Osteocyte (in vitro differentiated cells): ENCODE measurements at regions not wholly inside any gene's neighbourhood (a gene's known extent, or its start where the extent isn't known, plus 50 kb on each side); places are given as distances from the start of the nearest gene placed in this dataset.

Experiments used
- DNase-seq: peaks from one replicate; pipeline ENCODE4 v3.0.0; 2021; ENCODE audit warnings: mixed read lengths; ENCODE audit not compliant: unreplicated experiment; ENCODE audit errors: extremely low spot score
- H3K27ac Mint-ChIP-seq: one replicate; pipeline ENCODE4 v1.8.0; 2021; ENCODE audit warnings: mild to moderate bottlenecking, mixed read lengths; ENCODE audit not compliant: unreplicated experiment
- H3K27me3 Mint-ChIP-seq: one replicate; pipeline ENCODE4 v1.8.0; 2021; ENCODE audit warnings: mixed read lengths; ENCODE audit not compliant: unreplicated experiment
- H3K36me3 Mint-ChIP-seq: one replicate; pipeline ENCODE4 v1.8.0; 2021; ENCODE audit warnings: mixed read lengths; ENCODE audit not compliant: unreplicated experiment
- H3K4me1 Mint-ChIP-seq: one replicate; pipeline ENCODE4 v1.8.0; 2021; ENCODE audit warnings: mixed read lengths; ENCODE audit not compliant: unreplicated experiment
- H3K4me3 Mint-ChIP-seq: one replicate; pipeline ENCODE4 v1.8.0; 2021; ENCODE audit warnings: mild to moderate bottlenecking, moderate library complexity, mixed read lengths; ENCODE audit not compliant: unreplicated experiment
- H3K9me3 Mint-ChIP-seq: one replicate; pipeline ENCODE4 v1.8.0; 2021; ENCODE audit warnings: mixed read lengths; ENCODE audit not compliant: unreplicated experiment
- CTCF ChIP-seq: fragments of 200-600 bp; sonication (generic); IDR thresholded peaks from 2 replicates; pipeline ENCODE4 v1.5.0; 2021; ENCODE audit warnings: antibody characterized with exemption, mild to moderate bottlenecking, moderate library complexity

- no peaks in the 10 kb centered on the region for H3K36me3 Mint-ChIP-seq
- H3K27ac Mint-ChIP-seq, result no peak overlapping the region
- TF ChIP-seq CTCF, result no peak
- H3K27me3 Mint-ChIP-seq, result no peaks in the 10 kb centered on the region
- no peak overlapping the region for H3K4me3 Mint-ChIP-seq
- peaks cover 18% of the 10 kb centered on the region for H3K4me1 Mint-ChIP-seq
- DNase-seq, result no peak
- H3K9me3 Mint-ChIP-seq, result no peaks in the 10 kb centered on the region
These were observed 148.5 kb downstream of the TTC32 start for GRCh38 chr2:19753314-19753713.

- Mint-ChIP-seq H3K36me3 (no peaks in the 10 kb centered on the region), H3K4me3 (no peak overlapping the region)
- no peak for TF ChIP-seq CTCF
These were observed 149.3 kb downstream of the TTC32 start for GRCh38 chr2:19752500-19752899.

GRCh38 chr2:19751631-19752030 lies 150.2 kb downstream of the TTC32 start:
- no peak for DNase-seq
- Mint-ChIP-seq H3K4me1 (peaks cover 13% of the 10 kb centered on the region), H3K36me3 (no peaks in the 10 kb centered on the region), H3K4me3 (no peak overlapping the region), H3K27me3 (no peaks in the 10 kb centered on the region), H3K9me3 (no peaks in the 10 kb centered on the region), H3K27ac (no peak overlapping the region)
- TF ChIP-seq CTCF, result no peak

More at GRCh38 chr2:19752500-19752899, 149.3 kb downstream of the TTC32 start:
- H3K27ac Mint-ChIP-seq, result no peak overlapping the region
- no peaks in the 10 kb centered on the region for H3K9me3 Mint-ChIP-seq
- H3K4me1 Mint-ChIP-seq, result peaks cover 12% of the 10 kb centered on the region
- DNase-seq, result no peak
- H3K27me3 Mint-ChIP-seq, result no peaks in the 10 kb centered on the region

GRCh38 chr2:19750136-19750535 lies 151.6 kb downstream of the TTC32 start:
- H3K27ac Mint-ChIP-seq, result no peak overlapping the region
- TF ChIP-seq CTCF, result no peak
- peaks cover 13% of the 10 kb centered on the region for H3K4me1 Mint-ChIP-seq

GRCh38 chr2:19749507-19749836 lies 152.3 kb downstream of the TTC32 start:
- no peak for DNase-seq
- Mint-ChIP-seq H3K9me3 (no peaks in the 10 kb centered on the region), H3K4me3 (no peak overlapping the region), H3K27me3 (no peaks in the 10 kb centered on the region), H3K4me1 (peaks cover 13% of the 10 kb centered on the region), H3K36me3 (no peaks in the 10 kb centered on the region), H3K27ac (no peak overlapping the region)
- no peak for TF ChIP-seq CTCF

More at GRCh38 chr2:19750136-19750535, 151.6 kb downstream of the TTC32 start:
- no peaks in the 10 kb centered on the region for H3K27me3 Mint-ChIP-seq
- no peaks in the 10 kb centered on the region for H3K9me3 Mint-ChIP-seq
- no peaks in the 10 kb centered on the region for H3K36me3 Mint-ChIP-seq
- DNase-seq, result no peak
- H3K4me3 Mint-ChIP-seq, result no peak overlapping the region
